BLaER1 (cell line): ENCODE measurements at regions not wholly inside any gene's neighbourhood (a gene's known extent, or its start where the extent isn't known, plus 50 kb on each side); places are given as distances from the start of the nearest gene placed in this dataset.

ENCODE experiments used
- H3K27ac ChIP-seq: shearing (Covaris generic); formaldehyde crosslinking; 2 replicates; pipeline ENCODE4 v1.8.1; 2022
- H3K27me3 ChIP-seq: shearing (Covaris generic); formaldehyde crosslinking; 2 replicates; pipeline ENCODE4 v1.8.1; 2022
- H3K36me3 ChIP-seq: shearing (Covaris generic); formaldehyde crosslinking; 2 replicates; pipeline ENCODE4 v1.8.1; 2022
- H3K4me1 ChIP-seq: shearing (Covaris generic); formaldehyde crosslinking; 2 replicates; pipeline ENCODE4 v1.8.1; 2022
- H3K4me2 ChIP-seq: shearing (Covaris generic); formaldehyde crosslinking; 2 replicates; pipeline ENCODE4 v1.8.1; 2022
- H3K4me3 ChIP-seq: shearing (Covaris generic); formaldehyde crosslinking; 2 replicates; pipeline ENCODE4 v1.8.1; 2022
- H3K9ac ChIP-seq: shearing (Covaris generic); formaldehyde crosslinking; 2 replicates; pipeline ENCODE4 v1.8.1; 2022
- H3K9me3 ChIP-seq: shearing (Covaris generic); formaldehyde crosslinking; 2 replicates; pipeline ENCODE4 v1.8.1; 2022
- H4K20me1 ChIP-seq: shearing (Covaris generic); formaldehyde crosslinking; 2 replicates; pipeline ENCODE4 v1.8.1; 2022
- Cebpa-rat ChIP-seq: shearing (Covaris generic); IDR thresholded peaks from 2 replicates; pipeline ENCODE4 v1.8.1; 2022

DNA sequence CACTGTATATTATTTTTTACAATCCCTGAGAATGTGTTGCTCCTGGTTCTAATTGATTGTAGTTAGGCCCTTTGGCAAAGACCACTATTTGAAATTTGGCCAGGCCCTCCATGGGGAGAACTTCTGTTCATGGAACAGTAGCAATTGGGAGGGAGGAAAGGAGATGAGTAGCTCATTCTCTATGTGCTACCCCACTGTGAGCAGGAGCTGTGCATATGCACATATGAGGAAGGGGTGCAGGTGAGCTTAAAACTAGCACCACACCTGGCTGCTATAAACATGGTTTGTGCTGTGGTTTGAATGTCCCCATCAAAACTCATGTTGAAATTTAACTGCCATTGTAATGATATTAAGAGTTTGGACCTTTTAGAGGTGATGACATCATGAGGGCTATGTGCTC is 1483.2 kb downstream of the PCDH7 start:
- no peak for TF ChIP-seq Cebpa-rat
- H3K27ac ChIP-seq, result no peak overlapping the region
- H3K9me3 ChIP-seq, result peaks cover 6% of the 10 kb centered on the region
- no peak overlapping the region for H3K4me3 ChIP-seq
- H4K20me1 ChIP-seq, result no peaks in the 10 kb centered on the region
- H3K36me3 ChIP-seq, result no peaks in the 10 kb centered on the region
- H3K9ac ChIP-seq, result no peak overlapping the region
- no peaks in the 10 kb centered on the region for H3K27me3 ChIP-seq
- H3K4me1 ChIP-seq, result no peaks in the 10 kb centered on the region
- no peak overlapping the region for H3K4me2 ChIP-seq

DNA sequence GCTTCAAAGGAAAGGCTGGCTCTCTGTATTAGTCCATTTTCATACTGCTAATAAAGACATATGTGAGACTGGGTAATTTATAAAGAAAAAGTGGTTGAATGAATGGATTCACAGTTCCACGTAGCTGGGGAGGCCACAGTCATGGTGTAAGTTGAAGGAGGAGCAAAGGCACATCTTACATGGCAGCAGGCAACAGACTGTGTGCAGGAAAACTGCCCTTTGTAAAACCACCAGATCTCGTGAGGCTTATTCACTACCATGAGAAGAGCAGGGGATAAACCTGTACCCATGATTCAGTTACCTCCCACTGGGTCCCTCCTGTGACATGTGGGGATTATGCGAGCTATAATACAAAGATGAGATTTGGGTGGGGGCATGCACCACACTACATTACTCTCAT is 1486.6 kb downstream of the PCDH7 start:
- no peaks in the 10 kb centered on the region for H3K27me3 ChIP-seq
- no peak overlapping the region for H3K4me2 ChIP-seq
- no peak overlapping the region for H3K9ac ChIP-seq
- no peak overlapping the region for H3K27ac ChIP-seq
- H3K9me3 ChIP-seq, result peaks cover 6% of the 10 kb centered on the region
- no peaks in the 10 kb centered on the region for H3K36me3 ChIP-seq
- no peaks in the 10 kb centered on the region for H3K4me1 ChIP-seq
- no peaks in the 10 kb centered on the region for H4K20me1 ChIP-seq
- no peak for TF ChIP-seq Cebpa-rat
- H3K4me3 ChIP-seq, result no peak overlapping the region

DNA sequence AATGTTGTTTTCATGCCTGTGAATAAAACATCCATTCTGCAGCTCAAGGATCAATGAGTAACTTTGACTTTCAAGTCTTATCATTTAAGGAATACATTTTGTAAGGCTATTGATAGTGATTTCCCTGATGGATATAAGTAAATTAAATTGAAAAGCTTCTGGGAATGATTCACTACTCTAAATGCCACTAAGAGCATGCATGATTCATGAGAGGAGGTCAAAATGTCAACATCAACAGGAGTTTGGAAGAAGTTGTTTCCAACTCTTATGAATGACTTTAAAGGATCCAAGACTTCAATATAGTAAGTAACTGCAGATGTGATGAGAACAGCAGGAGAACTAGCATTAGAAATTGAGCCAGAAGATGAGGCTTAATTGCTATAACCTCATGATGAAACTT is 1487.3 kb downstream of the PCDH7 start:
- no peak for TF ChIP-seq Cebpa-rat
- H3K9me3 ChIP-seq, result peaks cover 6% of the 10 kb centered on the region
- H3K36me3 ChIP-seq, result no peaks in the 10 kb centered on the region
- no peak overlapping the region for H3K9ac ChIP-seq
- no peaks in the 10 kb centered on the region for H3K27me3 ChIP-seq
- H4K20me1 ChIP-seq, result no peaks in the 10 kb centered on the region
- no peak overlapping the region for H3K4me3 ChIP-seq
- H3K4me1 ChIP-seq, result no peaks in the 10 kb centered on the region
- H3K27ac ChIP-seq, result no peak overlapping the region
- H3K4me2 ChIP-seq, result no peak overlapping the region

DNA sequence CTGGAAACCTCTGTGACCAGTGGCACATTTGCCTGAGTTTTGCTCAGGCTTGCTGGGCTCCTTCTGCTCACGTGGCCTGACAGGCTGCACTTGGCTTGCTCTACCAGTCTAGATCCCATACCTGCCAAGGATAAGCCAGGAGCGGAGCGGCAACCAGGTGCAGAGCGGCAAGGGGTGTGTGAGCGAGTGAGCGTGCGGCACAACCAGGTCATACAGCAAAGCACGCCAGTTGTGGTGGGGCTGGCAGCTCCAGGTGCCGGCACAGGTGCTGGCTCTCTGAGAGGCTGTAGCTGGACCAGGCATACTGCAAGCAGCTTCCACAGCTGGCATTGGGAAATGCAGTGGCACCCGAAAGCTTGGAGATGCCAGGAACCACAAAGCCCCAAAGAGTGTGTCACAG is 1495.1 kb downstream of the PCDH7 start:
- Histone ChIP-seq H3K9me3 (no peaks in the 10 kb centered on the region), H3K4me3 (no peak overlapping the region), H4K20me1 (no peaks in the 10 kb centered on the region), H3K4me1 (no peaks in the 10 kb centered on the region), H3K9ac (no peak overlapping the region), H3K36me3 (no peaks in the 10 kb centered on the region), H3K27ac (no peak overlapping the region), H3K4me2 (no peak overlapping the region), H3K27me3 (no peaks in the 10 kb centered on the region)
- no peak for TF ChIP-seq Cebpa-rat

DNA sequence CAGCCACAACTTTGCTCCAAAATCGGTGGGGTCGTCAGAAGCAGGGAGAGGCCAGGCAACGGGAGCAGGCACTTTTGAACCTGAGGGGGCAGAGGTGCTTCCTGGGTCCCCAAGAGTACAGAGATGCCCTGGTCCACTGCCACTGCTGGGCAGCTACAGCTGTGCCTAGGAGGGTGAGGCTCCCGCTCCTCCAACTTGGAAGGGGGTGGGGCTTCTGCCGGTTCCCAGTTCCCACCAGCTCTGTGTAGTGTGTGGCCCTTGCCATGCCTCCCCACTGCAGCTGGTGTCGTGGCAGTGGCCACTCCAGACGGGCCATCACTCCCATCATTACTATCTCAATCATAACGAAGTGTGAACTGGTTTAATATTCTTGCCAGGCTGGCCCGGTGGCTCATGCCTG is 1496.3 kb downstream of the PCDH7 start:
- no peak for TF ChIP-seq Cebpa-rat
- no peak overlapping the region for H3K4me3 ChIP-seq
- H3K4me1 ChIP-seq, result no peaks in the 10 kb centered on the region
- H3K9ac ChIP-seq, result no peak overlapping the region
- H3K4me2 ChIP-seq, result no peak overlapping the region
- H3K36me3 ChIP-seq, result no peaks in the 10 kb centered on the region
- H3K9me3 ChIP-seq, result no peaks in the 10 kb centered on the region
- H3K27ac ChIP-seq, result no peak overlapping the region
- no peaks in the 10 kb centered on the region for H3K27me3 ChIP-seq
- H4K20me1 ChIP-seq, result no peaks in the 10 kb centered on the region

DNA sequence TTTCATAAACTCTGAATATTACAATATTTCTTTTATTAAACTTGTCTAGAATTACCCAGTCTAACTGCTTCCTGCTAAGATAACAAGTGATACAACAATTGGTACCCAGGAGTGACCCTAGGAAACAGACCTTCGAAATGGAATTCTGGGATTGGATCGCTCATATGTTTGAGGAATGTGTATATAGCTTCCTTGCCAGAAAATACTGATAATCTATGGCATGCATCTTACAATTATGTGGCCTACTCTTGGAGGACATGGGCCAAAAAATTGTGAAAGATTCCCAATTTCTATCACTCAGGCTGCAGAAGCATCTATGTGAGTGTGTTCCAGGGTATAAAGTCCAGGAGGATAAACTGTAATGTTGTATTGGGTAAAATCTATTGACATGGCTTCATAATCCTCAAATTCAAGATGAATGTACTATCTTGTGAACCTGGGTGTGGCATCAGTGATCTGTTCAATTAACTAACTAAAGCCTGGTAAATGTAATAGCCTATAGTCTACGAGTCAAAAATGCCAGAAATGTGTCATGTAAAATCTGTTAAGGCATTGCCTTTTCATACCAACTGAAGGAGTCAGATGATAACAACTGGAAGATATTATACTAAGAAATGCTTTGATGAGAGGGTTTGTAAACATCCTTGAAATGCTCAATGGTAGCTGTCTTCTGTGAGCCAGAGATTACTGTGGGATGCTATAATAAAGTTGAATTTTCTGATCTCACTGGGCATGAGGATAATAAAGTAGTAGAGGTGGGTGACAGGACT is 1499.3 kb downstream of the PCDH7 start:
- Histone ChIP-seq H4K20me1 (no peaks in the 10 kb centered on the region), H3K27me3 (no peaks in the 10 kb centered on the region), H3K4me2 (no peak overlapping the region), H3K4me1 (no peaks in the 10 kb centered on the region), H3K9ac (no peak overlapping the region), H3K9me3 (no peaks in the 10 kb centered on the region), H3K36me3 (no peaks in the 10 kb centered on the region), H3K4me3 (no peak overlapping the region), H3K27ac (no peak overlapping the region)
- TF ChIP-seq Cebpa-rat, result no peak

DNA sequence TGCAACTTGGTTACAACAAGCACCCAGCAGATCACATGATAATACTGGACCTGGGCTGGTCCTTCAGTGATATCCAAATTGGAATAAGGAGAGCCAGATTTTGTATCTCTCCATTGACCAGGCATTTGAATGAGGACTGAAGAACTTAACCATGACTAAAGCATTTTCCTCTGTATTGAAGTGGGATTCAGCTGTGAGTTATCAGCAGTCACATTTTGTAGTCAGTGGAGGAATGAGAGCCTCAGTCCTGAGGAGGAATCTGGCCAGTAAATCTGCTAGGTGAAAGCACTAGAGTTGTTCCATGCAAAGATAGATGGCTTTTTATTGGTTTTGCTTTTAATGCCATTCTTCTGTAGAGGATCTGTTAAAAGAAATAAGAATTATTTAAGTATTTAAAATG is 1506.0 kb downstream of the PCDH7 start:
- no peak for TF ChIP-seq Cebpa-rat
- H3K4me3 ChIP-seq, result no peak overlapping the region
- no peaks in the 10 kb centered on the region for H3K36me3 ChIP-seq
- no peaks in the 10 kb centered on the region for H3K9me3 ChIP-seq
- H3K27me3 ChIP-seq, result no peaks in the 10 kb centered on the region
- no peaks in the 10 kb centered on the region for H4K20me1 ChIP-seq
- no peak overlapping the region for H3K4me2 ChIP-seq
- no peaks in the 10 kb centered on the region for H3K4me1 ChIP-seq
- H3K27ac ChIP-seq, result no peak overlapping the region
- no peak overlapping the region for H3K9ac ChIP-seq

DNA sequence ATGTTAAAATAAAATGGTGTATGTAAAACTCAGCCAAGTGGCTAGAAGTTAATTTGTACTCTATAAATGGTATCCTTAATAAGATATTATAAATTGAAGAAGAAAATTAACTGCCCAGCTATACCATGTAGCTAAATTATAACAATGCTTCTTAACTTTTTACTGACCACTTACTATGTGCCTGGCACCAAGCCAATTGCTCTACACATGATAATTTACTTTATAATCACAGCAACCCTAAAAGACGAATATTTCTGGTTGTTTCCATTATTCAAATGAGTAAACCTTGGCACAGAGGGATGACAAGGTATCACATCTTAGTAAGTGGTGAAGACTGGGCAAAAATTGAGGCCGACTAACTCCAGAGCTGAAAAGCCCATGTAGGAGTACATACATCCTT is 1506.6 kb downstream of the PCDH7 start:
- Histone ChIP-seq H3K4me2 (no peak overlapping the region), H3K4me1 (no peaks in the 10 kb centered on the region), H3K9ac (no peak overlapping the region), H3K4me3 (no peak overlapping the region), H3K36me3 (no peaks in the 10 kb centered on the region), H3K9me3 (no peaks in the 10 kb centered on the region), H3K27ac (no peak overlapping the region), H3K27me3 (no peaks in the 10 kb centered on the region), H4K20me1 (no peaks in the 10 kb centered on the region)
- no peak for TF ChIP-seq Cebpa-rat

DNA sequence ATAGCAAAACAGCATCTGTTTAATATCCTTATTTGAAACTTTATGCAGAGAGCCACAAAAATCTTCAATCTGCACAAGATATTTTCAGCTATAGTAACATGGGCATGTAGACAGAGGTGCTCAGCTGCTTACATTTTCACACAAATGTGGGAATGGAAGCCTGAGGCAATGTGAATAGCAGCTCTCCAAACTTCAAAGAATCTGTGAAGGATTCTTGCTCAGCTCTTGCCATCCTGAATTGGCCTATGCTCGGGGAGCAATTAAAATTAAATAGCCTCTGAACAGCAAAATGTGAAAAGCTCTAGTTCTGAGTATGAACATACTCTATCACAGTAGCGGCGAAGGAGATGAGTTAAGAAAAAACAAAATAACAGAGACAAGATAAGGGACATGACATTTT is 1523.8 kb downstream of the PCDH7 start:
- no peak overlapping the region for H3K4me2 ChIP-seq
- H3K27ac ChIP-seq, result no peak overlapping the region
- no peaks in the 10 kb centered on the region for H4K20me1 ChIP-seq
- H3K9ac ChIP-seq, result no peak overlapping the region
- no peaks in the 10 kb centered on the region for H3K36me3 ChIP-seq
- TF ChIP-seq Cebpa-rat, result no peak
- no peak overlapping the region for H3K4me3 ChIP-seq
- H3K27me3 ChIP-seq, result no peaks in the 10 kb centered on the region
- no peaks in the 10 kb centered on the region for H3K4me1 ChIP-seq
- H3K9me3 ChIP-seq, result no peaks in the 10 kb centered on the region

DNA sequence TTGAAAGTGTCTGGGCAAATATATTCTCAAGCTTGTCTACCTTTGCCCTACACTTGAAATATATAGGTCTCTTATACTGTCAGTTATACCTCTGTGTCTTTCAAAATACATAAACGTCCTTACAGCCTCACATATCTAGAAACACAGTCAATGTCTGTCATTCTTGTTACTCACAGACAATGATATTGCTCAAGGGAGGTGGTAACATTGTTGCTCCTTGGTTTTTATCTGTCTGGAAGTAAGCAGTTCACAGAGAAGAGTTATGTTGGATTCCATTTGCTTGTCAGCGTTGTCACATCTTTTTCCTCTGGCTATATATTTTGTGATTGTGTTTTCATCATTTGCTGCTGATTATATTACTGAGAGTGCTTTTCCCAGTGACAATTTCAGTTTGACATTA is 1528.9 kb downstream of the PCDH7 start:
- H3K27ac ChIP-seq, result no peak overlapping the region
- no peak overlapping the region for H3K9ac ChIP-seq
- H3K27me3 ChIP-seq, result no peaks in the 10 kb centered on the region
- no peaks in the 10 kb centered on the region for H3K4me1 ChIP-seq
- no peaks in the 10 kb centered on the region for H3K36me3 ChIP-seq
- no peak overlapping the region for H3K4me2 ChIP-seq
- no peaks in the 10 kb centered on the region for H4K20me1 ChIP-seq
- no peak for TF ChIP-seq Cebpa-rat
- H3K9me3 ChIP-seq, result no peaks in the 10 kb centered on the region
- no peak overlapping the region for H3K4me3 ChIP-seq

DNA sequence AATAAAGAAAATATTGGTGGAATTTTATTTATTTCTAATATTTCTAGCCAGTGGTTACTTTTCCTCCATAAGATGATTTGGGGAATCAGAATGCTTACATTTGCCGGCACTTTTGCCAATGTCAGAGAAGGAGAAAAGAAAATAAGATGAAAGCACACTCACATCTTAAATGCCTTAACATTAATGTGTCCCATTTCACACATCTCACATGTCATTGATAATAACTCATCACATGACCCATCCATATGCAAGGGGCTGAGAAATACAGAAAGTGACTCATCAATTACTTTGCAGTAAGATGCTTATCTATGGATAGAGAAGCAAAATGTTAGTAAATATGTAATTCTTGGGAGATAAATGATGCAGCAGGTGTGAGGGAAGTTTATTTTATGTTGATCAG is 1531.0 kb downstream of the PCDH7 start:
- Histone ChIP-seq H3K9me3 (no peaks in the 10 kb centered on the region), H4K20me1 (no peaks in the 10 kb centered on the region), H3K27ac (no peak overlapping the region), H3K27me3 (no peaks in the 10 kb centered on the region), H3K4me2 (no peak overlapping the region), H3K4me1 (no peaks in the 10 kb centered on the region), H3K4me3 (no peak overlapping the region), H3K9ac (no peak overlapping the region), H3K36me3 (no peaks in the 10 kb centered on the region)
- TF ChIP-seq Cebpa-rat, result no peak
